Kidney (tissue), 13 donors: ENCODE measurements at regions not wholly inside any gene's neighbourhood (a gene's known extent, or its start where the extent isn't known, plus 50 kb on each side); places are given as distances from the start of the nearest gene placed in this dataset.
"Not testable (repeated sequence)": the region's sequence is repeated elsewhere in the genome, so short reads cannot be mapped to it uniquely, and the experiment has no call there.

Experiments
- DNase-seq, 5 donors: peaks; one replicate each; pipeline ENCODE4 v3.0.0-alpha.2; 2013 to 2020
- FAIRE-seq: peaks from 2 replicates; lab custom pipeline; 2012; peaks lifted over from hg19 to GRCh38; lab: Jason Lieb, UNC
- H3K27ac ChIP-seq, 2 donors: one replicate each; pipeline ENCODE4 v1.7.0; 2013; ENCODE audit warnings: low read depth in 2 of 2, low read length in 2 of 2, inconsistent platforms in 1 of 2
- H3K27me3 ChIP-seq: one replicate; pipeline ENCODE4 v1.7.1; 2013; ENCODE audit warnings: low read length, inconsistent platforms; ENCODE audit not compliant: control insufficient read depth, insufficient read depth
- H3K36me3 ChIP-seq, 3 donors: one replicate each; pipeline versions ENCODE4 v1.7.0 to v1.7.1; 2013; ENCODE audit warnings: low read length in 3 of 3, control low read depth in 1 of 3, inconsistent platforms in 1 of 3; ENCODE audit not compliant: insufficient read depth in 3 of 3, control insufficient read depth in 2 of 3
- H3K4me1 ChIP-seq, 3 donors: one replicate each; pipeline versions ENCODE4 v1.7.0 to v1.7.1; 2013; ENCODE audit warnings: low read length in 3 of 3, inconsistent platforms in 1 of 3, low read depth in 1 of 3; ENCODE audit not compliant: control insufficient read depth in 2 of 3, insufficient read depth in 2 of 3
- H3K4me3 ChIP-seq, 3 donors: one replicate each; pipeline versions ENCODE4 v1.7.0 to v1.8.1; 2013; ENCODE audit warnings: low read length in 3 of 3, control low read depth in 1 of 3, inconsistent platforms in 1 of 3
- H3K9ac ChIP-seq, 3 donors: one replicate each; pipeline versions ENCODE4 v1.7.0 to v1.7.1; 2013; ENCODE audit warnings: low read length in 3 of 3, control low read depth in 1 of 3, inconsistent platforms in 1 of 3
- H3K9me3 ChIP-seq, 3 donors: one replicate each; pipeline versions ENCODE4 v1.7.0 to v1.7.1; 2013; ENCODE audit warnings: low read length in 3 of 3, control low read depth in 1 of 3, inconsistent platforms in 1 of 3; ENCODE audit not compliant: control insufficient read depth in 2 of 3, insufficient read depth in 1 of 3
- CTCF ChIP-seq: IDR thresholded peaks from 3 replicates; pipeline ENCODE4 v1.5.1; 2012; ENCODE audit warnings: mild to moderate bottlenecking, moderate library complexity, borderline replicate concordance; ENCODE audit not compliant: insufficient read depth; ENCODE audit errors: extremely low read depth
- intact Hi-C: fragments of 100-400 bp; cut with DNase I; formaldehyde crosslinking; loops from one replicate; pipeline ENCODE4 v1.11.1; 2022
- donor health status: control.
- donor health status: control.
- donor health status: control.
- donor health status: control.
- donor health status: control.
- donor health status: DM: yes; HTN: yes; CAD: no.
- donor health status: Normal renal cell carcinoma (clear cell type).

GRCh38 chrX:25742334-25742733 lies 395.8 kb upstream of the MAGEB18 start:
- no peak overlapping the region for H3K27ac ChIP-seq
- no peak for DNase-seq
- FAIRE-seq = no peak
- intact Hi-C loops = no loop called here
- H3K36me3 ChIP-seq = no peaks in the 10 kb centered on the region
- H3K9ac ChIP-seq = no peak overlapping the region
- H3K4me1 ChIP-seq = no peaks in the 10 kb centered on the region
- H3K27me3 ChIP-seq = no peaks in the 10 kb centered on the region
- H3K9me3 ChIP-seq = no peaks in the 10 kb centered on the region
- no peak for TF ChIP-seq CTCF
- no peak overlapping the region for H3K4me3 ChIP-seq

- TF ChIP-seq CTCF = no peak
- no peak for DNase-seq
- no peaks in the 10 kb centered on the region for H3K9me3 ChIP-seq
- H3K36me3 ChIP-seq = no peaks in the 10 kb centered on the region
- no peak for FAIRE-seq
- no peaks in the 10 kb centered on the region for H3K27me3 ChIP-seq
- intact Hi-C loops = no loop called here
- H3K27ac ChIP-seq = no peak overlapping the region
- no peak overlapping the region for H3K4me3 ChIP-seq
- no peak overlapping the region for H3K9ac ChIP-seq
- H3K4me1 ChIP-seq = no peaks in the 10 kb centered on the region
Observed at GRCh38 chrX:25754399-25754798, 383.7 kb upstream of the MAGEB18 start.

- TF ChIP-seq CTCF = no peak
- FAIRE-seq (no peak), DNase-seq (no peak)
- intact Hi-C loops = no loop called here
- Histone ChIP-seq H3K4me3 (no peak overlapping the region), H3K36me3 (no peaks in the 10 kb centered on the region), H3K9ac (no peak overlapping the region), H3K27ac (no peak overlapping the region), H3K9me3 (no peaks in the 10 kb centered on the region), H3K4me1 (no peaks in the 10 kb centered on the region), H3K27me3 (no peaks in the 10 kb centered on the region)
Observed at GRCh38 chrX:25755194-25755593, 382.9 kb upstream of the MAGEB18 start.

GRCh38 chrX:25762656-25763055 lies 375.5 kb upstream of the MAGEB18 start:
- DNase-seq (no peak), FAIRE-seq (no peak)
- H3K27me3 ChIP-seq = no peaks in the 10 kb centered on the region
- no peak overlapping the region for H3K9ac ChIP-seq
- no peak overlapping the region for H3K4me3 ChIP-seq
- no peaks in the 10 kb centered on the region for H3K9me3 ChIP-seq
- no peak for TF ChIP-seq CTCF
- H3K4me1 ChIP-seq = no peaks in the 10 kb centered on the region
- intact Hi-C loops = no loop called here
- H3K36me3 ChIP-seq = no peaks in the 10 kb centered on the region
- no peak overlapping the region for H3K27ac ChIP-seq

GRCh38 chrX:25771853-25772252 lies 366.3 kb upstream of the MAGEB18 start:
- H3K27ac ChIP-seq, H3K9me3 ChIP-seq, H3K4me1 ChIP-seq, intact Hi-C loops, FAIRE-seq, H3K4me3 ChIP-seq, H3K9ac ChIP-seq, H3K36me3 ChIP-seq, H3K27me3 ChIP-seq: not testable (repeated sequence)
- peak in 1 of 5 donors; percentile 53 for DNase-seq

GRCh38 chrX:25797796-25798195 lies 340.3 kb upstream of the MAGEB18 start:
- H3K36me3 ChIP-seq, H3K9ac ChIP-seq, H3K4me1 ChIP-seq, DNase-seq, FAIRE-seq, H3K27ac ChIP-seq, H3K4me3 ChIP-seq, H3K9me3 ChIP-seq, intact Hi-C loops, H3K27me3 ChIP-seq: not testable (repeated sequence)
